ENCODE measurements at regions not wholly inside any gene's neighbourhood (a gene's known extent, or its start where the extent isn't known, plus 50 kb on each side); places are given as distances from the start of the nearest gene placed in this dataset.

DNA sequence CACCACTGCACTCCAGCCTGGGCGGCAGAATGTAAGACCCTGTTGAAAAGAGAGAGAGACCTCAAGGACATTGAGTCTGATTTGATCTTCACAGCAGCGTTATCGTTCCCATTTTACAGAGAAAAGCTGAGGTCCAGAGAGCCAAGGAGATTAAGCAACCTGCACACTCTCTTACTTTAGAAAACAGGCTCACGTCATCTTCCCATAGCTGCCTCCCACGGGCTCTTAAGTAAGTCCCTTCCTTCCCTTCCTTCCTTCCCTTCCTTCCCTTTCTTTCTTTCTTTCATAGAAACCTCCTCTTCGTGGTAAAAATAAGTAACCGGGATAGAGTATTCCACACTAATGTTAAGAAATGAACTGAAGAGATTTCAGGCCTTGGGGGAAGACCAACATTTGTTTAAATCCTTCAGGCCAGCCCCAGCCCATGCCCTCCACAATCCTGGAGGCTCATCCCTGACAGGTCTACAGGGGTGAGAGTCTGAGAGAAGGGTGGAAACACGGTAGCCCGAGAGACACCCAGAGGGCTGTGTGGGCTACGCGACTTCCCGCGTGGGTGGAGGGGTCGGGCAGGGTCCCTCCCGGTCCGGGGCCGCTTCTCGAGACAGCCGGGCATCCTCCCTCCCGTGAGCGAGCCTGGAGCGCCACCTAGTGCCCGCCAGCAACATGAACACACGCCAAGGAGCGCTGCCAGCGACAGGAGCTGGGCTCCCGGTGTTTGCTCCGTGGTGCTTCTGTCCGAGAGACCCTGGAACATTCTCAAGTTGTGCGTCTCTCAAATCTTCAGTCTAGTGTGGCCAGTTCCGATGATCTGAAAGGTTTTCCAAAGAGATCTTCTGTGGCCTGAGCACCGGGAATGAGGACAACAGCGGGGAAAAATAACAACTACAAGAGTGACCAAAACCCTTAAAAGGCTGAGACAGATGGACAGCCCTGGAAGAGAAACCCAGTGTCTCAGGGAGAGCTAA lies 160.3 kb downstream of the INO80D start (continued):
- TF ChIP-seq, protein P1, sequence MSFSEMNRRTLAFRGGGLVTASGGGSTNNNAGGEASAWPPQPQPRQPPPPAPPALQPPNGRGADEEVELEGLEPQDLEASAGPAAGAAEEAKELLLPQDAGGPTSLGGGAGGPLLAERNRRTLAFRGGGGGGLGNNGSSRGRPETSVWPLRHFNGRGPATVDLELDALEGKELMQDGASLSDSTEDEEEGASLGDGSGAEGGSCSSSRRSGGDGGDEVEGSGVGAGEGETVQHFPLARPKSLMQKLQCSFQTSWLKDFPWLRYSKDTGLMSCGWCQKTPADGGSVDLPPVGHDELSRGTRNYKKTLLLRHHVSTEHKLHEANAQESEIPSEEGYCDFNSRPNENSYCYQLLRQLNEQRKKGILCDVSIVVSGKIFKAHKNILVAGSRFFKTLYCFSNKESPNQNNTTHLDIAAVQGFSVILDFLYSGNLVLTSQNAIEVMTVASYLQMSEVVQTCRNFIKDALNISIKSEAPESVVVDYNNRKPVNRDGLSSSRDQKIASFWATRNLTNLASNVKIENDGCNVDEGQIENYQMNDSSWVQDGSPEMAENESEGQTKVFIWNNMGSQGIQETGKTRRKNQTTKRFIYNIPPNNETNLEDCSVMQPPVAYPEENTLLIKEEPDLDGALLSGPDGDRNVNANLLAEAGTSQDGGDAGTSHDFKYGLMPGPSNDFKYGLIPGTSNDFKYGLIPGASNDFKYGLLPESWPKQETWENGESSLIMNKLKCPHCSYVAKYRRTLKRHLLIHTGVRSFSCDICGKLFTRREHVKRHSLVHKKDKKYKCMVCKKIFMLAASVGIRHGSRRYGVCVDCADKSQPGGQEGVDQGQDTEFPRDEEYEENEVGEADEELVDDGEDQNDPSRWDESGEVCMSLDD (CRISPR knock-in tag; IDR thresholded peaks at IDR 0.05; ENCODE audit: borderline replicate concordance), result no peak
- TF ChIP-seq HMGXB3 (CRISPR knock-in tag; IDR thresholded peaks at IDR 0.05; ENCODE audit: borderline replicate concordance) (no peak), RXRA (CRISPR knock-in tag; IDR thresholded peaks at IDR 0.05) (peak; percentile 64), RBM39 (IDR thresholded peaks at IDR 0.05; ENCODE audit: low read depth, low read length, poor library complexity, severe bottlenecking) (peak; percentile 50), RBM22 (optimal IDR thresholded peaks at IDR 0.05; ENCODE audit: low read length) (no peak), ZNF562 (CRISPR knock-in tag; IDR thresholded peaks at IDR 0.05; ENCODE audit: borderline replicate concordance) (no peak), MAZ (IDR thresholded peaks at IDR 0.05; ENCODE audit: borderline replicate concordance, low read depth, low read length) (peak; percentile 11; the same call in 1 of the 2 replicates), MAZ (CRISPR knock-in tag; IDR thresholded peaks at IDR 0.05; ENCODE audit: low read depth) (no peak), ZNF136 (CRISPR knock-in tag; IDR thresholded peaks at IDR 0.05; ENCODE audit: low read depth) (no peak), ZNF274 (CRISPR knock-in tag; IDR thresholded peaks at IDR 0.05) (no peak), ZNF205 (CRISPR knock-in tag; IDR thresholded peaks at IDR 0.05) (no peak), ZNF235 (CRISPR knock-in tag; IDR thresholded peaks at IDR 0.05; ENCODE audit: borderline replicate concordance) (no peak), ISX (CRISPR knock-in tag; conservative IDR thresholded peaks at IDR 0.05) (no peak), NAIF1 (CRISPR knock-in tag; IDR thresholded peaks at IDR 0.05; ENCODE audit: borderline replicate concordance) (no peak), CCAR2 (optimal IDR thresholded peaks at IDR 0.05; ENCODE audit: low read depth, low read length) (no peak), ZNF230 (CRISPR knock-in tag; IDR thresholded peaks at IDR 0.05) (no peak), NFE2L1 (CRISPR knock-in tag; IDR thresholded peaks at IDR 0.05; ENCODE audit: borderline replicate concordance) (no peak), EZH2 (conservative IDR thresholded peaks at IDR 0.05; ENCODE audit: low read depth, low read length) (0 out of 2 replicates have a peak, but pooled peaks have one; percentile 76), ZNF839 (CRISPR knock-in tag; IDR thresholded peaks at IDR 0.05; ENCODE audit: borderline replicate concordance) (no peak), ZNF75D (CRISPR knock-in tag; IDR thresholded peaks at IDR 0.05; ENCODE audit: borderline replicate concordance) (no peak), HOXA3 (CRISPR knock-in tag; IDR thresholded peaks at IDR 0.05) (no peak), ATF7-NPFF (CRISPR knock-in tag; IDR thresholded peaks at IDR 0.05; ENCODE audit: low read depth) (no peak)
- TF ChIP-seq, protein P2, sequence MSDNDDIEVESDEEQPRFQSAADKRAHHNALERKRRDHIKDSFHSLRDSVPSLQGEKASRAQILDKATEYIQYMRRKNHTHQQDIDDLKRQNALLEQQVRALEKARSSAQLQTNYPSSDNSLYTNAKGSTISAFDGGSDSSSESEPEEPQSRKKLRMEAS (IDR thresholded peaks at IDR 0.05), result peak; percentile 44; the same call in 1 of the 2 replicates

All from HepG2 (cell line).